Thoracic aorta (tissue), 2 donors: ENCODE measurements at regions not wholly inside any gene's neighbourhood (a gene's known extent, or its start where the extent isn't known, plus 50 kb on each side); places are given as distances from the start of the nearest gene placed in this dataset.
"Not testable (repeated sequence)": the region's sequence is repeated elsewhere in the genome, so short reads cannot be mapped to it uniquely, and the experiment has no call there.

Experiments
- ATAC-seq: fragments of 150-250 bp; one replicate; pipeline ENCODE4 v1.8.0; 2017; ENCODE audit warnings: low read depth; ENCODE audit not compliant: insufficient number of reproducible peaks, low FRiP score
- DNase-seq: peaks from one replicate; pipeline ENCODE4 v3.0.0-alpha.2; 2020; ENCODE audit warnings: low spot score
- H3K27ac ChIP-seq, 2 donors: fragments of 200-600 bp; sonication (generic); 1 replicate in 1 of 2; 2 replicates in 1 of 2; pipeline ENCODE4 v1.5.1; 2016; ENCODE audit warnings: mild to moderate bottlenecking in 2 of 2, moderate library complexity in 2 of 2
- H3K27me3 ChIP-seq: fragments of 200-600 bp; sonication (generic); replicated peaks from 2 replicates; pipeline ENCODE4 v1.6.0; 2016; ENCODE audit warnings: mild to moderate bottlenecking; ENCODE audit not compliant: insufficient read depth
- H3K36me3 ChIP-seq: fragments of 200-600 bp; sonication (generic); one replicate; pipeline ENCODE4 v1.5.1; 2016
- H3K4me1 ChIP-seq, 2 donors: fragments of 200-600 bp; sonication (generic); 1 replicate in 1 of 2; 2 replicates in 1 of 2; pipeline versions ENCODE4 v1.5.1 to v1.6.0; 2016; ENCODE audit warnings: low read depth in 2 of 2, mild to moderate bottlenecking in 1 of 2; ENCODE audit not compliant: control insufficient read depth in 1 of 2
- H3K4me3 ChIP-seq: fragments of 200-600 bp; sonication (generic); 2 replicates; pipeline ENCODE4 v1.5.1; 2016; ENCODE audit warnings: mild to moderate bottlenecking
- H3K9me3 ChIP-seq: fragments of 200-600 bp; sonication (generic); 2 replicates; pipeline ENCODE4 v1.5.1; 2016
- CTCF ChIP-seq: fragments of 200-600 bp; sonication (generic); IDR thresholded peaks from one replicate; pipeline ENCODE4 v1.5.1; 2019; ENCODE audit warnings: antibody characterized with exemption

GRCh38 chr9:89853161-89853560 is 248.3 kb downstream of the GADD45G start:
- Histone ChIP-seq H3K4me1 (peaks cover 0 to 13% of the 10 kb centered on the region in 2 donors), H3K27me3 (no peaks in the 10 kb centered on the region), H3K4me3 (no peak overlapping the region), H3K27ac (no peak overlapping the region), H3K9me3 (peaks cover 2% of the 10 kb centered on the region), H3K36me3 (no peaks in the 10 kb centered on the region)
- ATAC-seq (no peak), DNase-seq (no peak)
- no peak for TF ChIP-seq CTCF

GRCh38 chr9:89853931-89854330 is 249.1 kb downstream of the GADD45G start:
- no peaks in the 10 kb centered on the region for H3K36me3 ChIP-seq
- H3K27me3 ChIP-seq: no peaks in the 10 kb centered on the region
- DNase-seq (no peak), ATAC-seq (no peak)
- no peak for TF ChIP-seq CTCF
- H3K4me1 ChIP-seq: peaks cover 0 to 13% of the 10 kb centered on the region in 2 donors
- H3K27ac ChIP-seq: no peak overlapping the region
- H3K4me3 ChIP-seq: no peak overlapping the region
- peaks cover 4% of the 10 kb centered on the region for H3K9me3 ChIP-seq

GRCh38 chr9:89854715-89855475 is 250.1 kb downstream of the GADD45G start:
- H3K4me1 ChIP-seq: peaks cover 0 to 13% of the 10 kb centered on the region in 2 donors
- DNase-seq (no peak), ATAC-seq (no peak)
- H3K36me3 ChIP-seq: no peaks in the 10 kb centered on the region
- peaks cover 4% of the 10 kb centered on the region for H3K9me3 ChIP-seq
- no peak for TF ChIP-seq CTCF
- H3K27me3 ChIP-seq: no peaks in the 10 kb centered on the region
- H3K4me3 ChIP-seq: no peak overlapping the region
- no peak overlapping the region for H3K27ac ChIP-seq

GRCh38 chr9:89856296-89856695 is 251.5 kb downstream of the GADD45G start:
- not testable (repeated sequence) for DNase-seq, ATAC-seq, H3K27me3 ChIP-seq, H3K4me3 ChIP-seq, H3K27ac ChIP-seq, H3K9me3 ChIP-seq, H3K4me1 ChIP-seq, H3K36me3 ChIP-seq

GRCh38 chr9:89856950-89857349 is 252.1 kb downstream of the GADD45G start:
- not testable (repeated sequence) for ATAC-seq, H3K4me1 ChIP-seq, H3K36me3 ChIP-seq, H3K27me3 ChIP-seq, H3K4me3 ChIP-seq, DNase-seq, H3K27ac ChIP-seq, H3K9me3 ChIP-seq

- H3K9me3 ChIP-seq, H3K4me3 ChIP-seq, H3K27me3 ChIP-seq, H3K4me1 ChIP-seq, H3K27ac ChIP-seq, ATAC-seq, DNase-seq, H3K36me3 ChIP-seq: not testable (repeated sequence)
Observed at GRCh38 chr9:89859842-89860241, 255.0 kb downstream of the GADD45G start.

GRCh38 chr9:89861371-89861770 is 256.6 kb downstream of the GADD45G start:
- ATAC-seq: not testable (repeated sequence)

More at GRCh38 chr9:89861371-89861770, 256.6 kb downstream of the GADD45G start:
- H3K36me3 ChIP-seq, H3K4me3 ChIP-seq, H3K27me3 ChIP-seq, H3K4me1 ChIP-seq, H3K9me3 ChIP-seq, H3K27ac ChIP-seq, DNase-seq: not testable (repeated sequence)
